Neural progenitor cell (in vitro differentiated cells): ENCODE measurements at regions not wholly inside any gene's neighbourhood (a gene's known extent, or its start where the extent isn't known, plus 50 kb on each side); places are given as distances from the start of the nearest gene placed in this dataset.

Experiments
- CTCF ChIP-seq: fragments of 200-600 bp; sonication (generic); IDR thresholded peaks from 2 replicates; pipeline ENCODE4 v1.5.1; 2017; ENCODE audit warnings: antibody characterized with exemption, mild to moderate bottlenecking
- EZH2 ChIP-seq: fragments of 200-600 bp; sonication (generic); IDR thresholded peaks from 2 replicates; pipeline ENCODE4 v1.6.1; 2017; ENCODE audit warnings: antibody characterized with exemption, mild to moderate bottlenecking, moderate library complexity

DNA sequence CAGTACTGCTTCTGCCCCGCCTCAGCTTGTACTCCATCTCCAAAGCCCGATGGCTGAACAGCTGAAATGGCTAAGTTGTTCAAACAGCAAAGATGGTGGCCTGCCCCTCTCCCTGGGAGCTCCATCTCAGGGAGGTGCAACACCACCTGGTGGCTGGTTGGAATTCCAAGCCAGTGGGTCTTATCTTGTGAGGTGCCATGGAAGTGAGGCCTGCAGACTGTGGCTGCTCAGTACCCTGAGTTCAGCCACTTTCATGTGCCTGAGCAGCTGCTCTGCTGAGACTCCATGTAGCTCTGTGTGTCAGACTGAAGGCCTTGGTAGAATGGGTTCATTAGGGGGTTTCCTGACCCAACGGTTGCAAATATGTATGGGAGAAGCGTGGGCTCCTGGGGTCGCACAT lies 67.3 kb upstream of the SPRY2 start:
- TF ChIP-seq CTCF = peak; percentile 26
- no peak for TF ChIP-seq EZH2
